Activated CD4-positive, alpha-beta T cell treated with anti-CD3 and anti-CD28 coated beads, Interleukin-2, Interleukin-4, amounts not matched to agents 100 ng/mL and 50 ng/mL, durations not matched to agents 16 hours and 8 hours (primary cell): ENCODE measurements at regions not wholly inside any gene's neighbourhood (a gene's known extent, or its start where the extent isn't known, plus 50 kb on each side); places are given as distances from the start of the nearest gene placed in this dataset.
A peak's percentile ranks its signal among the peaks of the same experiment; 100 is the strongest.
"Not testable (repeated sequence)": the region's sequence is repeated elsewhere in the genome, so short reads cannot be mapped to it uniquely, and the experiment has no call there.

Source experiments
- DNase-seq: peaks from one replicate; pipeline ENCODE4 v3.0.0-alpha.2; 2020; ENCODE audit warnings: low spot score

GRCh38 chr7:356691-357462 is 66.9 kb downstream of the FOXL3 start:
- no peak for DNase-seq

DNA sequence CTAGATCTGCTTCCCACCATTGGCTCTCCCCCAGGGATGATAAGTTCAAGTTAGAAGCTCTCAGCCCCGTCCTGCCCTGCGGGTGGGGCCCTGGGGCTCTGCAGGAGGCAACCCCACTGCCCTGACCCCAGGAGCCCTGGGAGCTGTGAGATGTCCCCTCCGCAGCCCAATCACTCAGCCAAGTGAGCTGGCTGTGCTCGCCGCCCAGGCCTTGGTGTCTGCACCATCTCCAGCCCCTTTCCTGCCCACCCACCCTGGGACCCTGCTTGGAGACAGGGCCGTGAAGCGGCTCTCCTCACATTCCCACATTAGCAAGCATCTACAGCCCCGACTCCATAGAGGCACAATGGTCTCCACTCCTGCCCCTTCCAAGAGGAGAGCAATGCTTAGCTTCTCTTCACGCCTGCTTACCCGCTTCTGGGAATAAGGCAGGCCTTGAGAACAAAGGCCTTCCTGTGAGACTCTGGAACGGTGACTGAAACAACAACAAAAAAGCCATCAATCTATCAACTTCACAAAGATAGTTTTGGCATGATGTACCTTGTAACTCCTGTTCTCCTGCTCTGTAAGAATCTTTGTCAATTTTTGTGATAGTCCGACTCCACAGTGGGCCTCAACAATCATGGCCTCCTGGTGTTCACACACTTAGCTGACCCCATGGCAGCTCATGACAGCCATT is 67.7 kb downstream of the FOXL3 start:
- DNase-seq: no peak

DNA sequence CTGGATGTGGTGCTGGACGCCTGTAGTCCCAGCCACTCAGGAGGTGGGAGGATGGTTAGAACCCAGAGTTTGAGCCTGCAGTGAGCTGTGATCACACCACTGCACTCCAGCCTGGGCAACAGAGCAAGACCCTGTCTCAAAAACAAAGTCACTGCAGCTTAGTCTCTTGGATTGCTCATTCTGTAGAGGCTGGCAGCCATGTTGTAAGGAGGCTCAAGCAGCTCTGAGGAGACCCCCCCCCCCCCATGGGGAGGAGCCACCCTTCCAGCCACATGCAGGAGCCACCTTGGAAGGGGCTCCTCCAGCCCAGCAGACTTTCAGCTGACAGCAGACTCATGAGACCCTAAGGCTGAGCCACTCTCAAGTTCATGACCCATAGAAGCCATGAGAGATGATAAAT is 68.4 kb downstream of the FOXL3 start:
- no peak for DNase-seq

GRCh38 chr7:359226-359765 is 69.3 kb downstream of the FOXL3 start:
- DNase-seq: no peak

DNA sequence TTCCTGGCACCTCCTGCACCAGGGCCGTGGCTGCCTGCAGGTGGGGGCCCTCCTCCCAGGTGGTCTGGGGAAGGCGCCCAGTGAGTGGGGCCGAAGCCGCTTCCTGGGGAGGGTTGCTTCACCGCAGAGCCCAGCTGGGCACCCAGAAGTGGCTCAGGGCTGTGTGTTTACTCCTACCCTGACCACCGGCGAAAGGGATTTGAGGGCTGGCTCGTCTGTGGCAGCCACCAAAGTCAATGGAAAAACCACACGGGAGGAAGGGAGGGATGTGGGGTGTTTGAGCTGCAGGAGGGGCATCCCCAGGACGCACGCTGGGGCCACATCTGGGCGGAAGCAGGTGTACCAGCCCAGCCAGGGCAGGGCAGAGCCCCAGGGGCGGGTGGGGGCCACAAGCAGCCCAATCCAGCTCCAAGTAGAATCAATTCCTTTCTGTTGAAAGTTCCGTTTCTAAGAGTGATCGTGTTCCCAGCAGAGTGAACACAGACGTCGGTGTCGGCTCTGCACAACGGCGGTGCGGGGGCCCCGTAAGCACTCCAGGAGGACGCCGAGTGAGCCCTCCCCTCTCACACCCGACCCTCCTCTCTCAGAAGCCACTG is 69.9 kb downstream of the FOXL3 start:
- DNase-seq: no peak

GRCh38 chr7:360454-361100 is 70.6 kb downstream of the FOXL3 start:
- DNase-seq: no peak

- DNase-seq: not testable (repeated sequence)
These were observed 71.2 kb downstream of the FOXL3 start for GRCh38 chr7:361182-361581.

- DNase-seq: no peak
These were observed 71.9 kb downstream of the FOXL3 start for GRCh38 chr7:361680-362401.

DNA sequence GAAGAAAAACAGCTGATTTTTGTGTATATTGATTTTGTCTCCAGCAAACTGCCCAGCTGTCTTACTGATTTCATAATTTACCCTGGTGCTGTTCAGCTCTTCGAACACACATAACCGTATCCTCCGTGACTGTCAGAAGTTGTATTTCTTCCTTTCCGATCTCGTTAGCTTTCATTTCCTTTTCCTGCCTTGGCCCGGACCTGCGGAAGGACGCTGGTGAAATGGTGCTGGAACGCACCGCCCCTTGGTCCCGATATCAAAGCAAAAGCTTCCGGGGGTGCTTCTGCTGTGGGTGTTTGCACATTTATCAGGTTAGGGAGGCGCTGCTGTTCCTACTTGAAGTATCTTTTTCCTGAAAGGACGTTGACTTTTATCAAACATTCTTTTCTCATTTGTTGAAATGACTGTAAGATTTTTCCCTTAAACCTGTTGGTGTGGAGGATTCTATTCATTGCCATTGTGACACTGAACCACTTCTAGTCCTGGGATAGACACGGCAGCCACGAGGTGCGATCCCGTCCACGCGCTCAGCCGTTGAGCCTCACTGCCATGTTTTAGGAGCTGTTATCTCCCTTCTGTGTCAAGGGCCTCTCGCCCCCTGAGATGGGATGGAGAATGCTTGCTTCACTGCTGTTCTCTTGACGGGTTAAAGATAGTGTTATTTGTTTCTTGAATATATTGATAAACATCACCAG is 72.6 kb downstream of the FOXL3 start:
- peak; percentile 55 for DNase-seq

DNA sequence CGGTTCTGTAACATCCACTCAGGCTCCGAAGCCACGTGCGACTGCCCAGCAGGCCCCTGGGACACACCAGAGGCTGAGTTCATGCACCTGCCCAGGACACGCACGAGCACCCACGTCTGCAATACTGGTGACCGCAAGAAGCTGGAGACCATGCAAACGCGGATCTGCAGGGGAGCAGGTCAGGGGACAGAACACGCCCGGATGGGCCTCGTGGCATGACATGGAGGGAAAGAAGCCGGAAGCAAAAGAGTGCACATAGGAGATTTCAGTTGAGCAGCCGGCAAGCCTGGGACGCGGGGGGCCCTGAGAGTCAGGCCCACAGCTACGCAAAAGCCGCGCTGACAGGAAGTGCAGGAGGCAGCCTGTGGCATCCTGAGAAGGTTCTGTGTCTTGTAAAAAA is 73.7 kb downstream of the FOXL3 start:
- no peak for DNase-seq

DNA sequence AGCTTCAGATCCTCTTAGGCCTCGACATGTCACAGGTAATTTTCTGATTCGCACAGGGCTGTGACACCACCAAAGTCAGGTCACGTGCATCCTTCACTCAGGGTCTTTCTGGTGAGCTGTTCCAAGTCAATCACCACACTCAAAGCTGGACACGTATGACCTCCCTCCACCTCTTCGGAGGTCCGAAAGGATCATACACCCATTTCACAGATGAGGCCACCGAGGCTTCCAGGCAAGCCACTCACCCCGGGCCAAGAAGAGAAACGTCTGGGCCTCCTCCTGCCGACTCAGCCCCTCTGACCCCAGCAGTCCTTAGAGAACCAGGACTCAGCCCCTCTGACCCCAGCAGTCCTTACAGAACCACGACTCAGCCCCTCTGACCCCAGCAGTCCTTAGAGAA is 74.6 kb downstream of the FOXL3 start:
- no peak for DNase-seq

DNA sequence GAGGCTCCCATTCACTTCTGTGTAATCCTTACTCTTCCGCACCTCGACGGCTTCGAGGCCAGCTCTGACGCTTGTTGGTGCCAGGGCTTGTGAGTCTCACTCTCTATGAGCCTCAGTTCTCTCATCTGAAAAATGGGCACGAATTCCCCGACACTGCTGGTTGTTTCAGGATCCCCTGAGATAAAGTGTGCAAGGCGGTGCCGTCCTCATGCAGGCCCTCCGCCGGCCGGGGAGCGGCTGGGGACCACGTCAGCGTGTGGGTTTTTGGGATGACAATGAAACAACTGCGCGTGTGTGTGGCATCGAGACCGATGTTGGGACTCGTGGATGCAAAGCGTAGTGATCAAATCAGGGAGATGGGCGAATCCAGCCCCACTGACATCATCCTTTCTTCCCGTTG is 75.6 kb downstream of the FOXL3 start:
- no peak for DNase-seq

DNA sequence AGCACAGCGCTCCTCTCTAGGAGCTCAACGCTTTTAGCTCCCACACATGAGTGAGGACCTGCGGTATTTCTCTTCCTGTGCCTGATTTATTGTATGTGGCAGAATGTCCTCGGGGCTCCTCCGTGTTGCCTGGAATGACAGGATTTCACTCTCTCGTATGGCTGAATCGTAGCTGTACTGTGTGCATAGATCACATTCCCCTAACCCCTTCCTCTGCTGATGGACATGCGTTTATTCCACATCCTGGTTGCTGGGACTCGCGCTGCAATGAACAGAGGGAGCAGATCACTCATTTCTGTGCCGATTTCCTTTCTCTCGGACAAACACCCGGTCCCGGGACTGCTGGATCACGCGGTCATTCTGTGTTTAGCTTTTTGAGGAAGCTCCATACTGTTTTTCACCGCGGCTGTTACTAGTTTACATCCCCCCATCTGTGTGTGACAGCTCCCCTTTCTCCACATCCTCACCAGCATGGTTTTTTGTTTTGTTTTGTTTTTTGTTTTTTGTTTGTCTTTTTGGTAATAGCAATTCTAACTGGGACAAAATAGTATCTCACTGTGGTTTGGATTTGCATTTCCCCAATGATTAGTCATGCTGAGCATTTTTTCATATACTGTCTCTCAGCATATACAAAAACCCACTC is 76.3 kb downstream of the FOXL3 start:
- no peak for DNase-seq

GRCh38 chr7:367351-367901 is 77.5 kb downstream of the FOXL3 start:
- DNase-seq: no peak

DNA sequence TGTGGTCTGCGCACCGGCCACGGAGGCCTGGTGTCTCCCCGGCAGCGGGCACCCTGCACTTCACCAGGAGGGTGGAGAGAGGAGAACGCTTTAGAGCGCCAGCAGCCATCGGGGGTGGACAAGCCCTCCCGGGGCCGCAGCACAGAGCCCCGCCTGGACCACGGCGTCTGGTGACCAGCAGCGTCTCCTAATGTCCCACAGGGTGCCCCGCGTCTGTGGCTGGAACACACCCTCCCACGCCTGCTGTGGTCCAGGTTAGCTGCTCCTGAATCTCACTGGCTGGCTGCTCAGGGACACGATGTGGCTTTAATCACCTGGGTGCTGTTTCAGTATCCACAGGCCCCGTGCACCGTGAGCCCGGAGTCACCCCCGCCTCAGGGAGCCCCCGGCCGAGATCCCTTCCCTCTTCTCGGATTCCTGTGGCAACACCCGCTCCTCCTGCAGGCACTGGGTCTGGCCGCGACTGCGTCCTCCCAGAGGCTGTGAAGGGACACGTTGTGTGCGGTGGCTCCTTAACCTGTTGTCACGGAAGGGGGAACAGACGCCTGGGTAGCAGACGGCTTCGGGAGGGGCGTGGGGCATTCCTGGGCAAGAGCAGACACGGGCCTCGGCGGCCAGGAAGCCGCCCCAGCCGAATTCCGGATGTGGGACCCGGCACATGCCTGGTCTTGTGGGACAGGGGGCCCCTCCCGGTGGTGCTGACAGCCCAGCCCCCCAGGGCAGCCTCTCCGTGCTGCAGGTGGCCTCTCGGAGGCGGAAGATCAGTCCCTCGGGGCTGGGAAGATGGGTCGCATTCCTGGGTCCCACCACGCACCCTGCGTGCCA is 78.9 kb downstream of the FOXL3 start:
- DNase-seq: no peak

GRCh38 chr7:369476-370258 is 79.7 kb downstream of the FOXL3 start:
- DNase-seq: no peak

- DNase-seq: no peak
These were observed 80.3 kb downstream of the FOXL3 start for GRCh38 chr7:370259-370625.

DNA sequence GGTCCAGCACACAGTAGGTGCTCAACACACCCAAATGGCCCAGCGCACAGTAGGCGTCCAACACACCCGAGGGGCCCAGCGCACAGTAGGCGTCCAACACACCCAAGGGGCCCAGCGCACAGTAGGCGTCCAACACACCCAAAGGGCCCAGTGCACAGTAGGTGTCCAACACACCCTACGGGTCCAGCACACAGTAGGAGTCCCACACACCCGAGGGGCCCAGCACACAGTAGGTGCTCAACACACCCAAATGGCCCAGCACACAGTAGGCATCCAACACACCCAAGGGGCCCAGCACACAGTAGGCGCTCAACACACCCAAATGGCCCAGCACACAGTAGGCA is 80.8 kb downstream of the FOXL3 start:
- no peak for DNase-seq
